ENCODE measurements at regions not wholly inside any gene's neighbourhood (a gene's known extent, or its start where the extent isn't known, plus 50 kb on each side); places are given as distances from the start of the nearest gene placed in this dataset.

DNA sequence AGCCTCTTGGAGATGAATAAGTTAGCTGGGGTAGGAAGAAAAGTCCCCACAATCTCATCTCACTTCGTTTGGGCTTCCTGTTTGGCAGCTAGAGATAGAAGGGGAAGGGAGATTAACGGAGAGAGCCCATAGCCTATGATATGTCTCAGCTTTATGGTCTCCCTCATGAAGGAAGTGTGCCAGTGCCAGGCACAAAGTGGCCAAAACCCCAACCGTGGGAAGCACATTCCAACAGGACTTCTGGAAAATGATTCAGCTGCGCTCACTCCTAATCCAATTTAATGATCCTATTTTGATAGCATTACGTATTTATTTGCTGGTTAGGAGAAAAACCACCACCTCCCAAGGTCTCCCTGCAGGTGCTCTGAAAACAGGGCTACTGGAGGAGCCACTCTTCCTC lies 303.1 kb upstream of the CLINT1 start:
- TF ChIP-seq EZH2 (IDR thresholded peaks at IDR 0.05; ENCODE audit: borderline replicate concordance) (no peak), EZH2phosphoT487 (IDR thresholded peaks at IDR 0.05; ENCODE audit: low read depth, severe bottlenecking, unreplicated experiment) (no peak)
- TF ChIP-seq, protein P1, sequence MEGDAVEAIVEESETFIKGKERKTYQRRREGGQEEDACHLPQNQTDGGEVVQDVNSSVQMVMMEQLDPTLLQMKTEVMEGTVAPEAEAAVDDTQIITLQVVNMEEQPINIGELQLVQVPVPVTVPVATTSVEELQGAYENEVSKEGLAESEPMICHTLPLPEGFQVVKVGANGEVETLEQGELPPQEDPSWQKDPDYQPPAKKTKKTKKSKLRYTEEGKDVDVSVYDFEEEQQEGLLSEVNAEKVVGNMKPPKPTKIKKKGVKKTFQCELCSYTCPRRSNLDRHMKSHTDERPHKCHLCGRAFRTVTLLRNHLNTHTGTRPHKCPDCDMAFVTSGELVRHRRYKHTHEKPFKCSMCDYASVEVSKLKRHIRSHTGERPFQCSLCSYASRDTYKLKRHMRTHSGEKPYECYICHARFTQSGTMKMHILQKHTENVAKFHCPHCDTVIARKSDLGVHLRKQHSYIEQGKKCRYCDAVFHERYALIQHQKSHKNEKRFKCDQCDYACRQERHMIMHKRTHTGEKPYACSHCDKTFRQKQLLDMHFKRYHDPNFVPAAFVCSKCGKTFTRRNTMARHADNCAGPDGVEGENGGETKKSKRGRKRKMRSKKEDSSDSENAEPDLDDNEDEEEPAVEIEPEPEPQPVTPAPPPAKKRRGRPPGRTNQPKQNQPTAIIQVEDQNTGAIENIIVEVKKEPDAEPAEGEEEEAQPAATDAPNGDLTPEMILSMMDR (IDR thresholded peaks at IDR 0.05; ENCODE audit: poor library complexity), result no peak
